NCI-H2196 treated with DMSO at 0.1 percent for 48 hours (cell line): ENCODE measurements at regions not wholly inside any gene's neighbourhood (a gene's known extent, or its start where the extent isn't known, plus 50 kb on each side); places are given as distances from the start of the nearest gene placed in this dataset.

Source experiments
- DNase-seq: peaks from one replicate; lab custom pipeline; 2025; ENCODE audit not compliant: unreplicated experiment; lab: John Stamatoyannopoulos, UW

DNA sequence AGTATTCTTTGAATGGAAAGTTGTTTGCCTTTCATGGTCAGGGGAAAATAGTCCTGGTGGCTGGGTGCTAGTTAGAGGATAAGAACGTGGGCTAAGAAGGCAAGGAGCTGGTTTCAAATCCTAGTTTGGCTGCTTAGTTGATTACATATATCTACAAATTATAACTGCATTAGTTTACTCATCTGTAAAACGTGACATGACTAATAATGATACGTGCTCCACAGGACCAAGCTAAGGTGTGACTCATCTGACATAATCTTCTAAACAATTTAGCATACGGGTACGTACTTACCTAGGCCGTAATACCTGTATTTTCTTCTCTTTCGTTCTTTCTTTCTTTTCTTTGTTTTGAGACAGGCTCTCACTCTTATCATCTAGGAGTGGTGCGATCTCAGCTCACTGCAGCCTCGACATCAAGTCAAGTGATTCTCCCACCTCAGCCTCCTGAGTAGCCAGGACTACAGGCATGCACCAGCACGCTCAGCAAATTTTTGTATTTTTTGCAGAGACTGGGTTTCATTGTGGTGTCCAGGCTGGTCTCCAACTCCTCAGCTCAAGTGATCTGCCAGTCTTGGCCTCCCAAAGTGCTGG lies 1274.2 kb upstream of the GJE1 start:
- no peak for DNase-seq

DNA sequence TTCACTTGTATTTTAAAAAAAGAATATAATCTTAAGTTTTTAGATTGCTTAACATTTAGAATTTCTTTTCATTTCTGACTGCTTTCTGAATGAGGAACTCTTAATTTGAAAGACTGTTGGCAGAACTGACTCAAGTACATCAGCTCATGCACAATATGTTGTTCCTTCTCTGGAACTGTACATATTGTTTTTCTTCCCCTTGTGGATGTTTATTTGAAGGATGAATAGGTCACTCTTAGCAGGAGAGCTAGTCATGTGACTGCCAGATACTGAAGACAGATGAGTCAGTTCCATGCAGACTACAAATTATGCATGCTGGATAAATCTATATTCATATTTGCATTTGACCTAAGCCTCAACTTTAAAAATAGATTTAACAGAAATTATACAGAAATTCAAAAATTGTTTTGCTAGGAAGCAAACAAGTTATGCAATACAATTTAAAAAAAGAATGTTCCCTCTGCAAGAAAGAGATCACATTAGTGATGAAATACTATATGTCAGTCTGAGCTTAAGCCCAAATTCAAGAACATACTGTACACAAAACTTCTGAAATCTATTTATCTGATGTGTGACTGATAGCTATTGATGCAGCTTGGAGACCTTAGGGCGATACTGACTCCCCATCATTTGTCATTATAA lies 1274.9 kb upstream of the GJE1 start:
- DNase-seq, result no peak

DNA sequence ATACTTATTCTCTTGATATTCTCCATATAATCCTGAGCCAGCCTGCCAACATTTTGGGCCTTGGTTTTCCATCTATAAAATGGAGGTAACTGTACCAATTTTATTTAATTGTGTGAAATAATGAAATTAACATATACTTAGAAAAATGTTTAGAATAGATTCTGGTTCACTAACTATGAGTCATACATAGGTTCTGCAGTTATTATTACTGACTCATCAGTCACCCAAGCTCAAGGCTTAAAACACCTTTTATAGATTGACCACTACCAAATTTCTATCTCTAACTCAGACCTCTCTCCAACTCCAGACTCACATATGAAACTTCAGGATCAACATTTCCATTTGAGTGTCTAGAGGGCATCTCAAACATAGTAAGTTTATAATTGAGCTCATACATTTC lies 1277.2 kb upstream of the GJE1 start:
- DNase-seq, result no peak

DNA sequence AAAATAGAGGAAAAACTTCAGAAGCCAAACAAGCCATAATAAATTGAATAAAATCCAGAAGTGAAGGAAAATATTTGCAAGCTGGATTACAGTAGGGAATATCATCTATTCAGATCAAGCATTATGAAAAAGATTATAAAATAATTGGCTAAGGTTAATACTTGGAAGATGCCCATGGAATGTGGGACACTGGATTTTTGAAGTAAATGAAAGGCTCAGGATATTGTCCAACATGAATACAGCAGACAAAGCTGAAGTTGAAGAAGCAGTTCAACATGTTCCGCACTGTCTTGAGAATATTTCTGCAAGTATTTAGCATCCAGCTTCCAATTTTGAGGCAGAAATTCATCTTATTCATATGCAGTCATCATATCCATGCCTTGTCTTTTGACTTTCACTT lies 1278.4 kb upstream of the GJE1 start:
- no peak for DNase-seq

DNA sequence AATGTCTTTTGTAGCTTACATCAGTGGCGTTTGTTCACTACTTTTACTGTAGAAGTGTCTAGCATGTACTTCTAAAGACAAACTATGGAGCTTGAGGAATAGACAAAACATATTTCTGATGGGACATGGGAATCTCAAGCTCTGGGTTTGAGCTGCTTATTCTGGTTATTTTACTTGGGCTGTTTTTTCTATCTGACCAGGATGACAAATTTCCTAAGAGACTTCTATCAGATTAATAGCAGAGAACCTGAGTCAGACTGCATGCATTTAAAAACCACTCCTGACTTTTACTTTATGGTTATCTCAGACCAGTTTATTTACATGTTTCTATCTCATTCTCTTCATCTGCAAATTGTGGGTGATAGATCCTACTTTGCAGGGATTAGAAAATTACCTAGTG lies 1282.3 kb upstream of the GJE1 start:
- DNase-seq, result no peak

DNA sequence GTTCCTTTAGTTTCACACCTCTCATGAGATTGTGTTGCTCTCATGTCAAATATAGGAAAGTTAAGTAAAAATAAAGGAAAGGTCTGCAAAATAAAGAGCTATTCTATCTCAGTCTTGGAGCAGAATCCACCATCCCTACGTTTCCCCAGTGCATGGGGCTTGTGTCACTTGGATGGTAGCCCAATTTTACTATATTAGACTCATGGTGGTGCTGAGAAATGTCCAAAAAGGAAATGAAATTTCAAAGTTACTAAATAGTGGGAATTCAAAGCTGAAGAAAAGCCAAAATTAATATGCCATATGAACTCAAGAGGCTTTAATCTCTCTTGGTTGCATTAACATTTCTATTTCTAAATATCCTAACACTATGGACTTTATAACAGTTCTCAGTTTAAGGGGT lies 1283.3 kb upstream of the GJE1 start:
- DNase-seq, result no peak

DNA sequence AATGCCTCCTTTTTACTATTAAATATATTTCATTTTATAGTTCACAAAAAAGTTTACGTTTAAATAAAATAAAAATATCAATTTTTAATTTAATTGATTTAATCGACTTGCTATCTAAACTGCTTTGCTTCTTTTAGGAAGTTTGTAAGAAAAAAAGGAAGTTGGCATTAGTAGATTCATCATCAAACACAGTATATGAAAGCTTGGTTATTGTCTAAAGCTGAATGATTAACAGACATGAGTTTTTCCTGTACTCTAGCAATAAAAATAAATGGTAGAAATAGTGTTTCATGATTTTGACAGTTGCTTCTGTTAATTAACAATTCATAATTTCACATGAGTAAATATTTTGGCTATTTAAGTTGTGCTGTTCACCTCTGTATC lies 1285.5 kb upstream of the GJE1 start:
- DNase-seq, result no peak

DNA sequence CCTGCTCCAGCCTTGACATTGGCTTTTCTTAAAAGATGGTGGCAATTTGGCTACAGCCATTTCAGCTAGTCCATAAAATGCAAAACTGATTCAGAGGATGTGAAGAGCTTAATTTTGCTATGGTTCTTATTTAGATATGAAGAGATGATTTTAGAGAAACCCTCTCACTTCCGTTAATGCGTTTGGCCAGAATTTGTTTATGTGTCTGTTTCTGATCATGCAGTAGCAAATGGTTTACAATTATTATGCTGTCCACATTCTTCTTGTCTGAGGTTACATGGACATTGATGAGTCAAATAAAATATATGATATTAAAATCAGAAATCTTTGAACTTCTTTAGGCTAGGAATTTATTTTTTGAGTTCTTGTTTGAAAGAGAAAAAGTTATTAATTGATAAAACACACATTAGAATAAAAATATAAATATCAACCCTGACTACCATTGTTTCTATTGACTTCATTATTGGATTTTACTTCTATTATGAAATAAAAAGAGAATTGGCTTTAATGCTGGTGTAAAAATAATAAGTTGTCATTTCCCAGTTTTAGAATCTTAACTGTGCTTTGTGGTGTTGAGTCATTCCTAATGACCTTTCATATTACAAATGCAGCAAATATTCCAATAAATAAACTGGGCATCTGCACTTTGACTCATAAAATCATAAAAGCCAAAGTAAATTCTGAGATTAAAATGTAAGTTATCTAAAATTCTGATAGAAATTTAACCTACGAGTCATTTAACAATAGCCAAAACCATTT lies 1286.0 kb upstream of the GJE1 start:
- no peak for DNase-seq

DNA sequence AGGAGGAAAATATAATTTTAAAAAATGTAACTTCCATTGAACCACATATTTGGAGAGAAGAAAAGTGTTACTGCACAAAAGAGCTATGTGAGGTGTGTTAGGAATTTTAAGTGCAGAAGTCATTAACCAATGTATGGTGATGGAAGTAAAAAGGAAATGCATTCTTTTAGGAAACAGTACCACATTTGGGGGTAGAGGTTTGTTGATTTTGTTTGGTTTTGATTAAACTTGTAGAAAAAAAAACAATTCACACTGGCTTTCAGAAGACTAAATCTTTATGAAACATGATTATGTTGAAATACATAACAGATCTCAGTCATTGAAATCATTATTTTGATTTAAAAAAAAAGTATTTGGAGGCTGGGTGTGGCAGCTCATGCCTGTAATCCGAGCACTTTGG lies 1287.0 kb upstream of the GJE1 start:
- DNase-seq, result no peak

DNA sequence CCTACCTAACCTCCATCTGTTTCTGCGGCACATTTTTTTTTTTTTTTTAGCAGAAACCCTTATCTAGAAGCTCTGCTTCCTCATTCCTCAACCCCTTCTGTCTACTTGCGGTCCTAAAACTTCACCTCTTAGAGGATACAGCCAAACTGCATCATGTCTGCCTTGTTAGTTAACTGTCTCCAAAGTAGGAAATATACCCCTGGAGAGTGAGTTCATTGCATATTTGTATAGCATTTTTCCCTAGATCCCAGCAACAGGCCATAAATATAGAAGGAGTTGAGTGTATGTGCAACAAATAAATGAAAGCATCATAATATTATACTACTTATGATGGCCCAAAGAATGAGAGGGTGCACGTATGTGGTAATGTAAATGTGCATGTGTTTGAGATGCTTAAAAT lies 1288.6 kb upstream of the GJE1 start:
- DNase-seq, result no peak

DNA sequence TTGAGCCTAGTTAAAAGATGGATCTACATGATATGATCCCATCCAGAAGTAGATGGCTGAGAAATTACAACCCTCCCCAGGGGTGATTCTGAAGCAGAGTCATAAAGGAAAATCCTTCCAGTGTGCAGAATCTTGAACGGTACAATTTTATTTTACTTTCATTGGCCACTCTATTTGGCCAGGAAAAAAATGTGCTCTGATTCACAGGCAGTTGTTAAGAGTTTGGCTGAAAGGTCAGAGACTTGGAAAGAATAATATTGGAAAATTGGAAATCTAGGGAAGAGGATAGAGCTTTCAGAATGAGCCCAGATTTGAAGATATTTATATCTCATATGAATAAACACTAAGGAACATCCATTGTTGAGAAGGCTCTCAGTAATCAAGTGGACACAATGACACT lies 1299.3 kb upstream of the GJE1 start:
- DNase-seq, result no peak

DNA sequence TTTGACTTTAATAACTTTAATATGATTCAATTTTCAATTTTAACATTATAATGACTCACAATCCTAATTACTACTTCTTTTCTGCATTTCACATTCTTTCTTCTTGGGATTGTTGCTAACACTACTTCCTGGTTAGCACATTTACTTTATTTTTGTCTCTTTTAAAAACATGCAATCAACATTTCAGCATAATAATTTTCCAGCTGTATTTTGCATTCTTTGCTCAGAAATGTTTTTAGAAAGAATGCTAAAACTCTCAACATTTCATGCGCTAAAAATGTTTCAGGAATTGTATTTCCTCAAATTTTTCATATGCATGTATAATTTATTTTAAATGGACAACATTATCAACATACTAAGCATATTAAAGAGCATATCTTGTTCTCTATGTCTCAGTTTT lies 1302.1 kb upstream of the GJE1 start:
- no peak for DNase-seq

DNA sequence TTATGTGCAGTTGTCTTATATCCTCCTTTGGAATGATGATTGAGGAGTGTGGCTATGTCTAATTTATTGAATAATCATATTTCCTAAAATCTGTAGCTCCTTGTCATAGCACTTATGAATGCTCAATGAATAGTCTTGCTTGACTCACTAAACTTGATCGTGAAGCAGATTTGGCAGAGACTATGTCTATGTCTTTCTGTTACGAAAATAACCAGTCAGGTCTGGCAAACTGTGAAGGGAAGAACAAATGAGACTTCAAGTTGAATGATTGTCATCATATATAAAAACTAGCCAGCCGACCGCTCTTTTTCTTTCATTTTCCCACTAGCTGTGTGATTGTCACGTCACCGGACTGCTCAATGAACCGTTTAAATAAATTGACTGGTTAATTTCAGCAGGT lies 1303.9 kb upstream of the GJE1 start:
- no peak for DNase-seq

DNA sequence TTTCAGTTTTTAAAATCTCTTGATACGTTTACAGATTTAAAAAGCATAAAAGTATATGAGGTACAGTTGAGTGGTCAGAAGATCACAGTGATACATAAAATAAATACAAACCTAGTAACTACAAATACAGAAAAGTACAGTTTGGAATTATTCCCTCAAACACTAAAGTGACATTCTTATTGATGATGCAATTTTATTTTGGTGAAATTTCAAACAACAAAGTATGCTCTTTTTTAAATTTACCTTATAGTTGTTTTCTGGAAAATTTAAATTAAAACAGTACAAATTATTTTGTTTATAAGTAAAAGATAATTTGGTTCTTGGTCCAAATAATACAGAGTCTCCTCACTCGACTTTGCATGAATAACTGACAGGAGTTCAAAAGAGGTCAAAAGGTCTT lies 1305.1 kb upstream of the GJE1 start:
- DNase-seq, result no peak

DNA sequence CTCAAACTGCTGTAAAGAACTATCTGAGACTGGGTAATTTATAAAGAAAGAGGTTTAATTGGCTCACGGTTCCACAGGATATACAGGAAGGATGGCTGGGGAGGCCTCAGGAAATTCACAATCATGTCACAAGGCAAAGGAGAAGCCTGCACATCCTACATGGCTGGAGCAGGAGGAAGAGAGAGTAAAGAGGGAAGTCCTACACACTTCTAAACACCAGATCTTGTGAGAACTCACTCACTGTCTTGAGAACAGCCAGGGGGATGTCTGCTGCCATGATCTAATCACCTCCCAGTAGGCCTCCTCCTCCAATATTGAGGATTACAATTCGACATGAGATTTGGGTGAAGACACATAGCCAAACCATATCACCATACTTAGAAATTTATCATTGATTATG lies 1307.0 kb upstream of the GJE1 start:
- DNase-seq, result no peak

DNA sequence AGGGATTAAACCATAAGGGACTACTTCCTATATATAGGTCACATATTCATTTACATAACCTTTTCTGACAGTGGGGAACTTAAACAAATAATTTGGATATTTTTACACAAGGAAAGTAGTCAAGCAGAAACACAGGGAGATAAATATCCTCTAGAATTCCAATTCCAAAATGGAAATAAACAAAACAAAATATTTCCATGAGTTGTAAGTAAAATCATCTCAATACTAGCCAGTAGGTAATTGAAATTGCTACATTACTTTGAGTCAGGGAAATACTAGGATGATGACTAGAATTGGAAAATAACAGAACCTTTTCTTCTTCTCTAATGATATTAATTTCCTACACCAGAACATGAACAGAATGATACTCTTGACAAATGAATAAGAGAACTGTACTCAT lies 1308.1 kb upstream of the GJE1 start:
- no peak for DNase-seq

DNA sequence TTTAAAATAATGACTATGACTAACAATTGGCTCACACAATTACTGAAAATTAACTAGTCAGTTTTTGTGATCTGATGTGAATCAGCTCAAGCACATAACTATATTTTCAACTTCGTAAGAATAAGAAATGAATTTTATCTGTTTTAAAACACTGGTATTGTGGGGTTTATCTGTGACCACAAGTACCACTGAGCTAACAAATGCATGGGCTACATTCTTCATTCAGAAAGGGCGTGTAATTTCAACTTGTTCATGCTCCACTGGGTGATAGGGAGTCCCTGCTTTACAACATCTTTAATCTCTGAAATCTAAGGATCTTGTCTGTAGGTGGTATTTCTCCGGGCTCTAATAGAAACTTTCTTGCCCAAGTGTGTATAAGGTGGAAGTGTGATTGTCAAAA lies 1311.5 kb upstream of the GJE1 start:
- no peak for DNase-seq

DNA sequence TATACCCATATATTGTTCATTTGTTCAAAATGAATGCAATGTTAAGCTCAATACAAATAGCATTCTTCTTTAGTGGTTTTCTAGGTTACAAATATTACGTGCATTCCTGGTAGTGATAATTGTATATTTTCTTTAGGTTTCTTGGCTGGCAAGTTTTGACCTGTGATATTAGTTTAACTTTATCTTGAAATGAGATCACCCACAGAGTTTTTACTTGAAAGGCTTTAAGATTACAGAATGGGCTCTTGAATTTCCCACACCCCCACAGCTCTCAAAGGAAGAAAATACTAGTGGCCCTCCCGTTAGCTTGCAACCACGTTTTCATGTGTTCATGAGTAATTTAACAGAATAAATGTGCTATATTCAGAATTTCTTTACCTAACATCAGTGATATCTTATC lies 1315.5 kb upstream of the GJE1 start:
- DNase-seq, result no peak

DNA sequence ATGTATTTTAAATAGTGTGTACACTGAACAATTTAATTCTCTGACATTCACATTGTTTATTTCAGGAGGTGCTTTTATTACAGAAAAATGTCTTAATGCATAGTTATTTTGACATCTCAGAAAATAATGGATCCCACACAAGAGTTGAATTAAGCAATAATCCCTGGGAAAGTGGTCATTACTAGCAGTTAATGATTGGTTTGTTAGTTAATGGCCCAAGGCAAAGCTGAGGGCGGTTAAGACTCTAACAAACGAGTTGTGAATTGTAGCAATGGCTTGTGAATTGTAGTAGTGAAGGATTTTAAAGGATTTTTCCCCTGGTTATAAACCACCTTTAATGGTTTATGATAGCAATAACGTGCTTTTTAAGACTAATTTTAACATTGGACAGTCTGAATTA lies 1316.0 kb upstream of the GJE1 start:
- no peak for DNase-seq

DNA sequence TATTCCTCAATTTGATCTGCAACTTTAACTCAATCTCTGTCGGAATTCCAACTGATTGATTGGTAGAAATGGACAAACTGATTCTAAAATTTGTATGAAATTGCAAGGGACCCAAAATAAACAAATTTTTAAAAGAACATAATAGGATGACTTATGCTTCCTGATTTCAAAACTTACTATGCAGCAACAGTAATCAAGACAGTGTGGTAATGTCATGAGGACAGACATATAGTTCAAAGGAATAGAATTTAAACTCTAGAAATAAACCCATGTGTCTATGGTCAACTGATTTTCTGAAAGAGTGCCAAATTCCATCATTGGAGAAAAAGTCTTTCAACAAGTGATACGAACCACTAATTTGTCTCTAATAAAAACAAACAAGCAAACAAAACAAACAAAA lies 1320.1 kb upstream of the GJE1 start:
- no peak for DNase-seq

DNA sequence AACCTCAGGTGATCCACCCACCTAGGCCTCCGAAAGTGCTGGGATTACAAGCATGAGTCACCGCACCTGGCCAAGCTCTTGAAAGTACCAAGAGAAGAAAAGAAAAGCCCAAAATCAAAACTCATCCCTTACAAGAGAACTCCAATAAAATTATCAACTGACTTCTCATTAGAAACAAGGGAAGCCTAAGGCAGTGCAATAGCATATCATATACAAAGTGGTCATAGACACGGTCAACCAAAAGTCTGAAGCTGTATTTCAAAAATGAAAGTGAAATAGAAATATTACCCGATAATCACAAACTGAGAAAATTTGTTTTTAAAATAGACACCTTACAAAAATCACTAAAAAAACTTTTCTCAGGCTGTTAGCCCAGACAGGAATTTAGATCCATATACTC lies 1321.1 kb upstream of the GJE1 start:
- no peak for DNase-seq

DNA sequence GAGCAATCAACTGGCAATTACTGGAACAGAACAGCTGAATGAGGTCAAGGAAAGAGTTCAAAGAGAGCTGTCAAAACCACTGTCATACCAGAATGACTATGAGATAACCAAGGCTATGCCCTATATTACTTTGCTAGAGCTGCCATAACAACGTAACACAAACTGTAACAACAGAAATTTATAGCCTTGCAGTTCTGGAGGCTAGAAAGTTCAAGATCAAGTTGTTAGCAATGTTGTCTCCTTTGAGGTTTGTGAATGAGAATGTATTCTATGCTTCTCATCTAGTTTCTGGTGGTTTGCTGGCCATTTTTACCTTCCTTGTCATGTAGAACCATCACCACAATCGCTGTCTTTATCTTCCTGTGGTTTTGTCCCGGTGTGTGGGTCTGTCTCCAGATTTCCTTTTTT lies 1323.0 kb upstream of the GJE1 start:
- DNase-seq, result no peak

DNA sequence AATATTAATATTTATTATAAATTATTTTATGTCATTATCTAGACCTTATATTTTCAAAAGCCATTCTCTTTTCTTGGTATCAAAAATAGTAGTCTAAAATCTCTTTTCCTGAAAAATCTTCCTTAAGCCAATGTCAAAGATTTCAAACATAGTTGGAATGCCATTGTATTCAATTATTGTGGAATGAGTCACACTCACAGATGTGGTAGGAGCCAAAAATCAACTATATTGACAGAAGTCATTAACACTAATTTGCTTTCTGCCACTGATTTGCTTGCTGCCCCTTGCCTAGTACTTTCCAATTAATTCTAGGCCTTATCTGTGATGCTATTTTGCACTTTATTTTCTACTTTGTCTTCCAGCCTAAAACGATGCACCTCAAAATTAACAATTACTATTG lies 1326.3 kb upstream of the GJE1 start:
- DNase-seq, result no peak
